GM21360 (cell line): ENCODE measurements at regions not wholly inside any gene's neighbourhood (a gene's known extent, or its start where the extent isn't known, plus 50 kb on each side); places are given as distances from the start of the nearest gene placed in this dataset.

ENCODE experiments used
- ATAC-seq: cut with Tn5 transposase; IDR thresholded peaks from one replicate; pipeline ENCODE4 v1.9.1; 2021; ENCODE audit warnings: mild to moderate bottlenecking, moderate library complexity; ENCODE audit not compliant: unreplicated experiment

DNA sequence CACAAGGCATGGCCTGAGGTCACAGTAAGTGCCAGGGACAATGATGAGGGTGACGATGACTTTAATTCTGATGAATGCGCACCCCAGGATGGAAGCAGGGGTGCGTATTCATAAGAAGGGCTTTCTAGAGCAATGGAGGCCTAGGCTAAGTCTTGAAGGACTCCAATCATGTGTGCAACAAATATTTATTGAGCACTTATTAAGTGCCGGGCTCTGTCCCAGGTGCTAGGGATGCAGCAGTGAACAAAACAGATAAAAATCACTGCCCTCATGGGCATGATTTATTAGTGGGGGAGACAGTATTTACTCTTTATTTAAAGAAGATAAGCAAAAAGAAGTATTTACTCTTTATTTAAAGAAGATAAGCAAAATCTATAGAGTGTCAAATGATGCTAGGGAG is 198.2 kb upstream of the KCNG1 start:
- no peak for ATAC-seq

DNA sequence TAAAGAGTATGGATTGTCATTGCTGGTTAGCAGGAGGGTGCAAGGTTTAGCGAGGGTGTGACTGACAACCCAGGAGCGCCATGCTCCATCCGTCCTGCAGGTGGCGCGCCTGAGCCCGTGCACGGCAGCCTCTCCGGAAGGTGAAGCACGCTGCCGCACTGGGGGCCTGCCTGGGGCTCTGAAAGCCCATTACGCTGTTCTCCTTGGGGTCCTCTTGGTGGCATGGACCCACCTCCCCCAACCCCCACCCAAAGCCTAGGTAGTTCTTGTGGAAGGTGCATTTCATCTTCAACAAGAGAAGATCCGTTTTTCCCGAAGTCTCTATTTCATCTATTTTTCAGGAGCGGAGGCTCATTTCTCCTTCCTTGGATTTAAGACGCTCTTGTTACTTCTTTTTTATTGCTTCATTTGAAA is 197.4 kb upstream of the KCNG1 start:
- no peak for ATAC-seq

DNA sequence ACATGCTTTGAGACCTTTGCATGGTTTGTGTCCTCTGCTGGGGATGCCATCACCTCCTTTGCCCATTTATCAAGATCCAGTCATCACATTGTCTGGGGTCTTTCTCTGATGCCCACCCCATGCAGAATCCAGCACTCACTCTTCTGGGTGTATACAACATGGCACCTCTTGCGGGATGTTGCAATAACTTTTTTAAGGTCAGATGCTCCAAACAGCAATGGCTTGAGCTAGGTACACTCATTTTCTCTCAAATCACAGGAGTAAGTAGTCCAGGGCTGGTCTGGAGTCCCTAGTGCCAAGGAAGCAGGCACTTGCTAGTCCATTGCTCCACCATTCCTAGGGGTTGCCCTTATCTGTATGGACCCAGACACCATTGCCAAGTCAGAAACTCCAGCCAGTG is 196.6 kb upstream of the KCNG1 start:
- ATAC-seq = no peak

DNA sequence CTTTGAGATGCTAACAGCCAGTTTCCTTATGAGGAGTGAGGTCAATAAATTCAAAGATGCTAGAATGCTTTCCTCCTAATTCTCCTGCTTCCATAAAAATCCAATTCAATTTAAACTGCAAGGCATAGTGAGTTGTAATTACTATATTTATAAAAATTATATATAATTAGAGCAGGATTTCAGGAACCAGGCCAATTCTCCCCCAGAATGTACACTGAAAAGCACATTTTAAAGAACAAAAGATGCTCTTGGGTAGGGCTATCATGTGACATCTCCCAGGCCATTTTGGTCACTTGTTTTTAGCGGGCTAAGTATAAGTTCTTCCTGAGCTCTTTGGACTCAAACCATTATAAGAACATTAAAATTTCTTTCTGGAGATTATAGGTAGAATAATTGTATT is 195.7 kb upstream of the KCNG1 start:
- no peak for ATAC-seq

DNA sequence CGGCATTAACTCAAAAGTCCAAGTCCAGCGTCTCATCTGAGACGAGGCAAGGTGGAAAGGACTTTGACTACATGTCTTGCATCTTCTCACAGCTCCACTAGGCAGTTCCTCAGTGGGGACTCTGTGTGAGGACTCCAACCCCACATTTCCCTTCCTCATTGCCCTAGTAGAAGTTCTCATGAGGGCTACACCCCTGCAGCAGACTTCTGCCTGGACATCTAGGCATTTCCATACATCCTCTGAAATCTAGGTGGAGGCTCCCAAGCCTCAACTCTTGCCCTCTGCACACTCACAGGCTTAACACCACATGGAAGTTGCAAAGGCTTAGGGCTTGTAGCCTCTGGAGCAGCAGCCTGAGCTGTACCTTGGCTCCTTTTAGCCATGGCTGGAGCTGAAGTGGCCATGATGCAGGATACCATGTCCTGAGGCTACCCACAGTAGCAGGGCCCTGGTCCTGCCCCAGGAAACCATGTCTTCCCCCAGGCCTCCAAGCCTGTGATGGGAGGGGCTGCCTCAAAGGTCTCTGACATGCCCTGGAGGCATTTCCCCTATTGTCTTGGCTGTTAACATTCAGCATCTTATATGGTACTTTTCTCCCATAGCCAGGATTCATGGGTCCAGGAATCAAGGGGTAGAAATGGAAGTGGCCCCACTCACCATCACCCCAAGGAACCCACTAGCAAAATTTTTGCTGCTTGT is 194.6 kb upstream of the KCNG1 start:
- no peak for ATAC-seq

DNA sequence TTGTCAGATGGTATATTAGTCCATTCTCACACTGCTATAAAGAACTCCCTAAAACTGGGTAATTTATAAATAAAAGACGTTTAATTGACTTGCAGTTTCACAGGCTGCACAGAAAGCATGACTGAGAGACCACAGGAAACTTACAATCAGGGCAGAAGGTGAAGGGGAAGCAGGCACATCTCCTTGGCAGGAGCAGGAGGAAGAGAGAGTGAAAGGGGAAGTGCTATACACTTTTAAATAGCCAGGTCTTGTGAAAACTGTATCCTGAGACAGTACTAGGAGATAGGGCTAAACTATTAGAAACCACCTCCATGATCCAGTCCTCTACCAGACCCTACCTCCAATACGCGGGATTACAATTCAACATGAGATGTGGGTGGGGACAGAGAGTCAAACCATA is 193.9 kb upstream of the KCNG1 start:
- no peak for ATAC-seq

DNA sequence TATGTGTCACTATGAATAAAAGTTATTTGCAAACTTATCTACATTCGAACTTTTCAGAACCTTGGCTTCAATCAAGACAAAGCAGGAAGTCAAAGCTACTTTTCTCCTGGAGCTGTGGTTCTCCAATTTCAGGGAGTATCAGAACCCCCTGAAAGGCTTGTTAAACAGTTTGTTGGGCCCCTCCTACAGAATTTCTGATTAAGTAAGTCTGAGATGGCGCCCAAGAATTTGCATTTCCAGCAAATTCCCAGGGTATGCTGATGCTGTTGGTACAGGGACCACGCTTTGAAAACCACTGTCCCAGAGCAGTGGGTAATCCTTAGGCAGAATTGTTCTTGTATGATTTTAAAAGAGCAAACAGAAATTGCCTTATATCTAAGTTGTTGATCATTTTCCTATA is 189.9 kb upstream of the KCNG1 start:
- ATAC-seq = no peak

DNA sequence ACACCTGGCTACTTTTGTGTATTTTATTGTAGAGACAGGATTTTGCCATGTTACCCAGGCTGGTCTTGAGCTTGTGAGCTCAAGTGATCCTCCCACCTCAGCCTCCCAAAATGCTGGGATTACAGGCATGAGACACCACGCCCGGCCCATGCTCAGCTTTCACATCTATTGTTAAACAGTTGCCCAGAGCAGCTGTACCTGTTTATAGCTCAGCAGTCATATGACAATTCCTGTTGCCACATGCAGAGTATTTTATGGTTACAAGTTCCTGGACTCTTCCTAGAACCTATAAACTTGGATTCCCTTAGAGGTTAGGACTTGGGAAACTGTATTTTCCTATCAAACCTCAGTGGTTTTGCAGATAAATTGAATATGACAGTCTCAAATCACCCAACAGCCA is 188.3 kb upstream of the KCNG1 start:
- no peak for ATAC-seq

DNA sequence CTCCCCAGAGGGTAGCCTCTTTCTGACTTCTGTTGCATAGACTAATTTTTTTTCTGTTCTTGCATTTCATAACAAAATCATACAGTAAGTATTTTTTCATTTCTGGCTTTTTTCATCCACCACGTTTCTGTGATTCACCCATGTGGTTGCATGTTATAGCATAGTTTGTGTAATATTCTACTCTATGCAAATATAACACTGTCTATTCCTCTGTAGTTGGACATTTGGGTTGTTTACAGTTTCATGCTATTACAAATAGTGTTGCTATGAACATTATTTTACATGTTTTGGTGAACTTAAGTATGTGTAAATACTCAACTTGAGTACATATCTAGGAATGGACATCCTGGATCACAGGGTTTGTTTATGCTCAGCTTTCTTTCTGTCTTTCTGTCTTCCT is 187.2 kb upstream of the KCNG1 start:
- ATAC-seq = no peak

DNA sequence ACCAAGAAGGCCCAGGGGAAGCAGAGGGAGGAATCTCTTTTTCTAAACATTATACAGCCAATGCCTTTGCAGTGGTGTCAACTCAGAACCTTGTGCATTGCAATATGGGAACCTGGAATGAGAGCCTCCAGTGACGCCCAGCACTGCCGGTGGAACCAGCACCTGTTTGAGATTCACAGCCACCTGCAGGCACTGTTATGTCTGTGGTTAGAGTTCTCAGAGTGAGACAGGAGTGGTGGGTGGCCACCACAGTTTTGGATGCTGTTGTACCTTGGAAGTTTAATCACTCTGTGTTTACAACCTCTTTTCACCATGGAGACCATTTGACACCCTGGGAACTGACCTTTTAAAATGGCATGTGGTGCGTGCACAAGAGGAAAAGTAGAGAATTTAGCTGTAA is 185.3 kb upstream of the KCNG1 start:
- ATAC-seq = no peak

DNA sequence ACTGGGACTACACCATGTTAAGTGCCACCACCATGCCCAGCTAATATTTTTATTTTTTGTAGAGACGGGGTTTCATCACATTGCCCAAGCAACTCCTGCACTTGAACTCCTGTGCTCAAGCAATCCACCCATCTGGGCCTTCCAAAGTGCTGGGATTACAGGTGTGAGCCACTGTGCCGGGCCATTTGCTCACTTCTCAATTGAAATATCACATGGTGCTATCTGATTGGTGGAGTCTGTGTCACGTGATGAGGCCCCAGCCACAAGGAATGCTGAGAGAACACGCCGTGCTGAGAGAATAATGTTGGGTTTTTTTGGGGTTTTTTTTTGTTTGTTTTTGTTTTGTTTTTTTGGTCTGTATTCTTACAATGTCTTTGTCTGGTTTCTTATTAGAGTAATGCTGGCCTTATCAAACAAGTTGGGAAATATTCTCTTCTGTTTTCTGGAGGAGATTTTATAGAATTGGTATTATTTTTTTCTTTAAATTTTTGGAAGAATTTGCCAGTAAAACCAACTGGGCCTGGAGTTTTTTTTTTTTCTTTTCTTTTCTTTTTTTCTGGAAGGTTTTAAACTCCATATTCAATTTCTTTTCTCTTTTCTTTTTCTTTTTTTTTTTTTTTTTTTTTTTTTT is 183.2 kb upstream of the KCNG1 start:
- ATAC-seq = no peak

DNA sequence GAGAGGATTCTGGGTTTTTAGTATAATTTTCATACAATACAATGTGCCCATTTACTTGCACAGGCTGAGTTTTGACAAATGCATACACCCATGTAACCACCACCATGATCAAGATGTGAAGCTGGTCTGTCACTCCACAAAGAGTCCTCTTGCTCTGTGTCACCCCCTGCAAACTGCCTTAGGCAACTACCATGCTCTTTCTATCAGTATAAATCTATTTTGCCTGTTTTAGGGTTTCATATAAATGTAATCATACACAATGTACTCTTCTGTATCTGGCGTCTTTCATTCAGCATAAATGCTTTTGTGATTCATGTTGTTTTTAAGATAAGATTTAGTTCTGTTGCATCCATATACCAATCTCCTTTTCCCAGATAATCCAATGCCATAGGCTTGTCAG is 181.9 kb upstream of the KCNG1 start:
- no peak for ATAC-seq

DNA sequence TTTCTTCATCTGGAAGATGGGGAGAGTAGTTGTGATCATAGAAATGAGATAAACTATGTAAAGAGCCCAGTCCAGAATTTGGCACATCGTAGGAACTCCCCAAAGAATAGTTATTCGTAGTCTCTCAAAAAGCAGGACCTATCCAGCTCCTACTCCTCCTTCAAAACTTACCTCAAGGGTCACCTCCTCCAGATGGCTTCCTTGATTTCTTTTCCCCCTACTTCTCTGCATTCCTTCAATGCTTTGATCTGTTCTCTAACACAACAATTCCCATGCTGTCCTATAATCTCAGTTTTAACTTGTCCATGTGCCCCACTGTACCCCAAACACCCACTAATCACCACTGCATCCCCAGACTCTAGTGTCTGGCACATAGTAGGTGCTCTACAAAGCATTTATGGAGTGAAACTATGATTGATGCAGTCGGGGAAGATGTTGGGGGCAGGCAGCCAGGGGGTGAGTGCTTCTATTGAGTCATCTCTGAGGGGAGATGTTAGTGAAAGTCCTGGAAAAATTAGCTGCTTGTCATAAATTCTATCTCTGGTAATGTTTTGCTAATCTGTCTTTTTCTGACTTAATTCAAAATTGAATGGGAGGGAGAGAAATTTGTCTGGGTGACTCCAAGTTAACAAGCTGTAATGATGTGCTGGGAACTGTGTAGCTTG is 181.3 kb upstream of the KCNG1 start:
- no peak for ATAC-seq

DNA sequence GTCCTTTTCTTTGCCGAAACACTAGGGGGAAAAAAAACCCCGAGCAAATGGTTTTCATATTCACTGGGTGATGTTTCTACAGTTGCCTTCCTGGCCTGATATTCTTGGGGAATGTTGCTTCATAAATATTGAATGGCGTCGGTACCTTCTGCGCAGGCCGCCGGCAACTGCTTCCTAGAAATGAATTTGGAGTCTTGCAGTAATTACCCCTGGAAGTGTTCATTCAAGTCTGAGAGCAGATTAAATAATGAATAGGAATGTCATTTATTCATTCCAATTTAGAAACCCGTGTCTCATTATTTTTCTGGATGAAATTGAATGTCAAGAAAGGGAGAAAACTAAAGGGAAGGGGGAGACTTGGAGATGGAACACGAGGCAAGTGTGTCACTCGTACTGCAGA is 179.4 kb upstream of the KCNG1 start:
- no peak for ATAC-seq

DNA sequence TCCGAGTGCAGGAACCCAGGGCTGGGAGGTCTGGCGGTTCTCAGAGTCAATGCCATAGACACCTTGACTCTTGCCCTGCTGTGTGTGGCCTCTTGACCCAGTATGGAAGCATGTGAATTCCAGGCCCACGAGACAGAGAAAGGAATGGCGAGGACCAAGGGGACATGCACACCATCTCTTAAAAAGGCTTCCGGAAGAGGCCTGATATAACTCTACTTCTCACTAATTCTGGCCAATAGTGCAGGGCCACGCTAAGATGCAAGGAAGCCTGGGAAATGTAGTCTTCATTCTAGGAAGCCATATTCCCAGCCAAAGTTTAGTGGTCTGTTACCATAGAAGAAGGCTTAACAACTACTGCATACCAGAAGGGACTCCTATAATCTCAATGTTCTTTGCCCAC is 177.0 kb upstream of the KCNG1 start:
- no peak for ATAC-seq

DNA sequence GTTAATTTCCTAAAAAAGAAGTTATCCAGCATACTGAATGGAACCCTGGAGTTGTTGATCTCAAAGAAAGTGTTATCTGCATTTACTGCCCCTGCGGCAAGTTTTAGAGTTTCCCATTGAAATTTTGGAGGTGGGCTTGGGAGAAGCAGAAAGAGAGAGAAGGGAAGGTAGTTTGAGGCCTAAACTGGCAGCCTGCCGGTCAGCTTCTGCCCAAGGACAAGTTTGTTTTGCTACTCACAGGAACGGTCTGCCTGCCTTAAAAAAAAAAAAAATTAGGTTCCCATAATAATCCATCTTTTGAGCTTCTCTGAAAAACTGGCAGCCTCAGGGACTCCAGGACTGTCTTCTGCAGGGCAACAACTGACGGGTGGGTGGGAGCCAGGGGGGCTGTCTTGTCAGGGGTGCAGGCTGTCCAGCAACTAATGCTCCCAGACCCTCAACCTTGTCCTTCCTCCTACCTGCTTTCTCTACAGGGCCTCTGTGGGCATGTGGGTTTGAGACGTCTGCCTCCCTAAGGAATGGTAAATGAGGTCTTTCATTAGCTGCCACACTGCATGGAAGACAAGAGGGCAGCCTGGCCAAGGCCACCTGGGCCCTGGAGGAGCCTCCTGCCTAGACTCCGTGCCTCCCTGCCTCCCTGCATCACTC is 176.1 kb upstream of the KCNG1 start:
- ATAC-seq = no peak

DNA sequence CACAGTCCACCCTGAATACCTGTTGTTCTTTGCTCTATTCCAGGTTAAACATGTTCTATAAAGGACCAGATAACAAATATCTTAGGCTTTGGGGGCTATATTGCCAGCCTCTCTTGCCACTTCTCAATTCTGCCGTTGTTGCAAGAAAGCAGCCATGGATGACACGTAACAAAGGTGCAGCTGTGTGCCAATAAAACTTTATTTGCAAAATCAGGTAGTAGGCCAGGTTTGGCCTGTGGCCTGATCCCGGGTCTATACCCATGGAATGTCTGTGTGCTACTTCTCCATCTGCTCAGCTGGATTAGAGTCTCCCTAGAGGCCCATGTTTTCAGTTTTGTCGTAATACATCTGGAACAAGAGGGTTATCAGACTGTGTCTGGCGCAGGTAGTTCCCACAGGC is 175.3 kb upstream of the KCNG1 start:
- no peak for ATAC-seq

DNA sequence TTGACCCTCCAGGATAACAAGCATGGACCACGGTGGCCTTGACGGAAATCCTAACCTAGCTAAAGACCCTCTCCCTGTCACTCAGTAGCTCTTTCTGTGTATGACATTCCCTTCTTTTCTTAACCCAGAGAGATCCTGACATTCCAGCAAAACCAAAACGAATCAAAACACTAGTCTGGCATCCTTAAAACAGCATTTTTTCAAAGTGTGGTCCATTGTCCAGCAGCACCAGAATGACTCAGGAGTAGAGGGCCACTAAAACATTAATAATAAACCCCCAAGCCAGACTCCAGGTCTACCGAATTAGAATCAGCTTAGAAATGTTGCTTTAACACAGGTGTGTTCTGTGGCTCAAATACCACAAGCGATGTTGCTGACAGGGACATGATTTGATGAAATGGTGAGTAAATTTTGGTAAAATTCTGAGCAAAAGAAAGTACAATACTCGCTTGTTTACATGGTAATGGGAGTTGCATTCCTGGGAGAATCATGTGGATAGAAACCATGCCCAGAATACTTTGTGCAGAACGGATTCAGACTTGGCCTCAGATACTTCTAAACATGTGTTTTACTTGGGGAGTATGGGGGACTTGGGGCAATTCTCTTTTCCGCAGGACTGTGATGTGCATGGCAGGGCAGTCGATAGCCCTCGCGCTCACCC is 174.2 kb upstream of the KCNG1 start:
- ATAC-seq = no peak

DNA sequence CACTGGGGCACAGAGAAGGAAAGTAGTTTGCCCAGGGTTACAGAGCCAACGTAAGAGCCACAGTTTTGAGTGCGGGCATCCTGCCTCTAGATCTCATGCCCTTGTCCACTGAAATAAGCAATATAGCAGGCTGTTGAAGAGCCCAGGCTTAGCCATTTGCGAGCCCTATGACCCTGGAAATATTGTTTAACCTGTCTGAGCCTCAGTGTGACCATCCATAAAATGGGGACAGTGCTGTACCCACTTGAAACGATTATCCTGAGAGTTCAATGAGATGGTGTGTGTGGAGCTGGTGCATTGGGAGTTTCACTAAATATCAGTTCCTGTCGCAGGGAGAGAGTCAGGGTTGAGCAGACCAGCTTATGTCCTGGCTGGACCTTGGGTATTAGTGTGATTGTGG is 173.1 kb upstream of the KCNG1 start:
- ATAC-seq = no peak

DNA sequence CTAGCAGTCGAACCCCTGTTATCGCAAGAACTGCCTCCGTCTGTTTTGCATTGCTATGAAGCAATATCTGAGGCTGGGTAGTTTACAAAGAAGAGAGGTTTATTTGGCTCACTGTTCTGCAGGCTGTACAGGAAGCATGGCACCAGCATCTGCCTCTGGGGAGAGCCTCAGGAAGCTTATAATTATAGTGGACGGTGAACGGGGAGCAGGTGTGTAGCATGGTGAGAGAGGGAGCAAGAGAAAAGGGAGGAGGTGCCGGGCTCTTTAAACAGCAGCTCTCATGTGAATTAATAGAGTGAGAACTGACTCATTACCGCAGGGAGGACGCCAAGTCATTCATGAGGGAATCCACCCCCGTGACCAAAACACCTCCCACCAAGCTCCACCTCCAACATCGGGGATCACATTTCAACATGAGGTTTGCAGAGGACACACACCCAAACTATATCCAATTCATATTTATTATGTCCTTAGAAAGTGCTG is 172.6 kb upstream of the KCNG1 start:
- no peak for ATAC-seq

DNA sequence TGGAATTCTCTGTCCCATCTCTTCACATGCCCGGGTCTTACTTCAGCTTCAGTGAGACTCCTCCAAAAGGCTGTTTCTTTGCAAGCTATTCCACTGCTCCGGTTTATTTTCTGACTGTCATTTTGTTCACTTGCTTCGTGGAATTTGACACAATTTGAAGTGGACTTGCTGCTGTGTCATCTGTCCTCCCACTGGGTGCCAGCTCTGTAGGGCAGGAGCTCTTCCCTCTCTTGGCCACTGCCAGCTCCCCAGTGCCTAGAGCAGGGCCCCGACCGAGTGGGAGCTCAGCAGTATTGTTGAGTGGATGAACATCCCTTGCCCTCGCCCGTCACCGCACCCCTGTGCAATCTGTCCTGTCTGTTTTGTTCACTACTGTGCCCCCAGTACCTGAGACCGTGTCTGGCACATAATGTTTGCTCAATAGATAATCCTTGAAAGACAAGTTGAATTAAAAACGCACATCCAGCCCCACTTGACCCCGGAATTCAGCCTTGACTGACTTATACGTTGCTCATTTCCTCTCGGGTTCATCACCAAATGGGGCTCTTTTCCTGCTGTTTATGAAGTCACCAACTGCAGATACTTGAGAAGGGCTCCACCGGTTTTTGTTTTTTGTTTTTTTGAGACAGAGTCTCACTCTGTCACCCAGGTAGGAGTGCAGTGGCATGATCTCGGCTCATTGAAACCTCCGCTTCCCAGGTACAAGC is 170.3 kb upstream of the KCNG1 start:
- no peak for ATAC-seq
